DOHH2 (cell line): ENCODE measurements at regions not wholly inside any gene's neighbourhood (a gene's known extent, or its start where the extent isn't known, plus 50 kb on each side); places are given as distances from the start of the nearest gene placed in this dataset.

Source experiments
- EZH2phosphoT487 ChIP-seq: fragments of 200-600 bp; sonication (generic); IDR thresholded peaks from 2 replicates; pipeline ENCODE4 v1.6.1; 2017; ENCODE audit warnings: borderline replicate concordance, mild to moderate bottlenecking, antibody characterized with exemption, low read length, moderate library complexity, mixed read lengths
- TF ChIP-seq, protein P1 (sequence below): fragments of 200-600 bp; sonication (generic); IDR thresholded peaks from one replicate; pipeline ENCODE4 v1.5.1; 2014; ENCODE audit warnings: antibody characterized with exemption, mild to moderate bottlenecking, low read depth, low read length; ENCODE audit not compliant: poor library complexity, severe bottlenecking

DNA sequence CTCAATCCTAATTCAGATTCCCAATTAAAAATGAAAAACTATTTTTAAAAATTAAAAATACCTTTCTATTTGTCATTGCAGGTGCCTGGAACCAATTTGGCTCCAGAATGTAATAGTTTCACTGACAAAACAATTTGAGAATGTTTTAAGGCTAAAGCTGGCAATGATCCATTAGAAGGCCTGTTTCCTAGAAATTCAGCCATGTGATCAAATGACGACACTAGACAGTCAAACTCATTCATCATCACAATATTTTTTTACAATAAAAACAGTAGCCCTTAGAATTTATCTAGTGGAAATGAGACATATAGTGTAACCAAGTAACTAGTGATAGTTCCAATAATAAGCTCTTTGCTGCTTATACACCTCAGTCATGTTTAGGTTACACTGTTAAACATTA, 75.4 kb upstream of the MAP3K1 start:
- TF ChIP-seq, protein P1, sequence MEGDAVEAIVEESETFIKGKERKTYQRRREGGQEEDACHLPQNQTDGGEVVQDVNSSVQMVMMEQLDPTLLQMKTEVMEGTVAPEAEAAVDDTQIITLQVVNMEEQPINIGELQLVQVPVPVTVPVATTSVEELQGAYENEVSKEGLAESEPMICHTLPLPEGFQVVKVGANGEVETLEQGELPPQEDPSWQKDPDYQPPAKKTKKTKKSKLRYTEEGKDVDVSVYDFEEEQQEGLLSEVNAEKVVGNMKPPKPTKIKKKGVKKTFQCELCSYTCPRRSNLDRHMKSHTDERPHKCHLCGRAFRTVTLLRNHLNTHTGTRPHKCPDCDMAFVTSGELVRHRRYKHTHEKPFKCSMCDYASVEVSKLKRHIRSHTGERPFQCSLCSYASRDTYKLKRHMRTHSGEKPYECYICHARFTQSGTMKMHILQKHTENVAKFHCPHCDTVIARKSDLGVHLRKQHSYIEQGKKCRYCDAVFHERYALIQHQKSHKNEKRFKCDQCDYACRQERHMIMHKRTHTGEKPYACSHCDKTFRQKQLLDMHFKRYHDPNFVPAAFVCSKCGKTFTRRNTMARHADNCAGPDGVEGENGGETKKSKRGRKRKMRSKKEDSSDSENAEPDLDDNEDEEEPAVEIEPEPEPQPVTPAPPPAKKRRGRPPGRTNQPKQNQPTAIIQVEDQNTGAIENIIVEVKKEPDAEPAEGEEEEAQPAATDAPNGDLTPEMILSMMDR, result no peak
- TF ChIP-seq EZH2phosphoT487, result no peak
